Fibroblast of skin of right biceps (primary cell): ENCODE measurements at regions not wholly inside any gene's neighbourhood (a gene's known extent, or its start where the extent isn't known, plus 50 kb on each side); places are given as distances from the start of the nearest gene placed in this dataset.

Experiments
- DNase-seq: peaks from one replicate; pipeline ENCODE4 v3.0.0-alpha.2; 2013

GRCh38 chr6:114520976-114521375 is 178.2 kb upstream of the HS3ST5 start:
- no peak for DNase-seq

- DNase-seq: no peak
These were observed 171.3 kb upstream of the HS3ST5 start for GRCh38 chr6:114514170-114514569.

- no peak for DNase-seq
These were observed 128.6 kb upstream of the HS3ST5 start for GRCh38 chr6:114471450-114471849.

- no peak for DNase-seq
These were observed 125.1 kb upstream of the HS3ST5 start for GRCh38 chr6:114467931-114468330.

DNA sequence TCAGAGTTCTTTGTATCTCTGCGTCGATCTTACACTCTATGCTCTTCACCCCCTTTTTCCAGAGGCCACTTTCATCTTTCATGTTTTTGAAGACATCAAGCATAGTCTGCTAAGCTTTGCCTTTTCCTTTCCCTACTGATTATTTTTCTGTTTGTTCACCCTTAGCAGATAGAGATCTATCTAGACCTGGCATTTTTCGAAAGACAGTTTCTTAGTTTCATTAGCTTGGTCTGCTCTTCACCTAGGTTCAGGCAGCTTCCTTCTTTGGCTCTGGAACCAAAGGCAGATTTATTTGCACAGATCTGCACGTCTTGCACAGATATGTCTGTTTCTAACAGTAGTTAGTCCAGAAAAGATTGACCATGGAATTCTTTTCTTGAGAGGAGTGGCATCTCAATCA is 122.7 kb upstream of the HS3ST5 start:
- no peak for DNase-seq

- no peak for DNase-seq
These were observed 111.0 kb upstream of the HS3ST5 start for GRCh38 chr6:114453737-114454276.

DNA sequence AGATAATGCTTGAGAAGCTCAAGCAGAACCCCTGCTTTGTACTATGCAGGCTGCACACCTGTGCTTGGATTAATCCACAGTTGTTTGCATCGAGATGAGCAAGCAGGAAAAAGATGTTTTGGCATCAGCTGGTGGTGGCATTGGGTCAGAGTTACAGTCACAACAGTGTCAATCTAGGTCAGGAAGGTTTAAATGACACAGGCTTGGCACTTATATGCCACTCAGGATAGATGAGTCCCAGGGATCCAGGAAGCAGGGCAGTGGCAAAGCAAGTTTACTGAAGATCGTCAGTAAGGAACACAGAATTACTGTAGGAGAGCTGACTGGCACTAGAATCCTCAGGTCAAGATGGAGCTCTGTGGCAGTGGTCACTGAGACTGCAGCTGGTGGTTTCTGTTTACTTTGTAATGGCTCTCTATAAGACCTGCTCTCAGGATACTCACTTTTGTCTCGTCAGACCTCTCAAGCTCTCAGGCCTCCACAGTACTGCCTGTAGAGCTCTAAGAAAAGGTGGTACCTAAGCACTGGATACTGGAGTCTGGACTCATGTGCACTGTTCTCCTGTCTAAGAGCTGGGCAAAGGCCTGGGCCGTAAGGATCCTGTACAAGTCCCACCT is 110.1 kb upstream of the HS3ST5 start:
- no peak for DNase-seq

DNA sequence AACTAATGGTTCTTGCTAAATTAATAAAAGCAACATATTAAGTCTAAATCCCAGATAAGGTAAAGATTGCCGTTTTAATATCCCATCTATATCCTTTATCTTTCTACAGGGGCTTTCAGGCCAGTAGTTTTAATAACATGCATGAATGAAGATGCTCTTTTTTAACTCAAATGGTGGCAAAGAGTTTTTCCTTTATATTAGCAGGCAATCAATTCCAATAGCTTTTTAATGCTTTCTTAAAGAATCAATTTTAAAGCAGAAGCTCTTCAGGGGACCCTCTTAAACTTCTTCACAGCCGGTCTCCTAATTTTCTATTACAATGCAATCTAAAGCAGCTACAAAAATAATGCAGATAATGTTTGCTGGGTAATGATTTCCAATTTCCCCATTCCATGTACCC is 107.8 kb upstream of the HS3ST5 start:
- DNase-seq: no peak

GRCh38 chr6:114449659-114450058 is 106.8 kb upstream of the HS3ST5 start:
- DNase-seq: no peak

GRCh38 chr6:114446342-114446741 is 103.5 kb upstream of the HS3ST5 start:
- no peak for DNase-seq

- DNase-seq: no peak
These were observed 103.0 kb upstream of the HS3ST5 start for GRCh38 chr6:114445846-114446245.

GRCh38 chr6:114439411-114439810 is 96.6 kb upstream of the HS3ST5 start:
- no peak for DNase-seq

DNA sequence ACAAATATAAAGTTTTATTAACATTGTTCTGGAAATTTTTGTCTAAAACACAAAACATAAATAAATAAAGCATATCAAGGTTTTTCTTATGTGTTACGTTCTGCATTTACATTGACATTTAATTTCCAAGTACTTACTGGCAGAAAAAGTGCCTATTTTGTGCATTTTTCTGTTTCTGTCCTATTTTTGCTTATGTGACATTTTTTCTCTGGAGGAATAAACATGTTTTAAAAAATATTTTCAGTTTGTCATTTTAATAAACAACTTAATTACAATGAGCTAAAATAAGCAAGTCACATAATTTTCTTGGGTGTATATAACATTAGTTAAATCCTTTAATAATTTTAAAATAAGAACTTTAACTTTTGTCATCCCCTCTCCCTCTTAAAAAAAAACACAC is 94.4 kb upstream of the HS3ST5 start:
- no peak for DNase-seq

DNA sequence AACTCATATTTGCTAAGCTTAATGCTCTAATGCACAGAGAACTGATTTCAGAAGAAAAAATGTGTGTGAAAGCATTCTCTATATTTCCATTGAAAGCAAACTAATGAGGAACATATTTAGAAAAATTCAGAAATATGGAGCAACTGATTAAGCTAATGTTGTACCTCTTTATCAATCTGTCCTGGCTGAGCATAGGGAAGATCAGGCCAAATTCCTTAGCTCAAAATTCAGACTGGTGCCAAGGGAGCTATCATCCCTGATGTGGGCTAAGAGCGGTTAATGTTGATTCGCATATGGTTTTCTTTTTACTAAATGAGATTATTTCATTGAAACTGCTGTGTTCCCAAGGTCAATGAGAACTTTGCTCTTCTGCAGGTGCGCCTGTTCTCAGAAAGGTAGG is 93.9 kb upstream of the HS3ST5 start:
- DNase-seq: no peak

- DNase-seq: no peak
These were observed 93.2 kb upstream of the HS3ST5 start for GRCh38 chr6:114435985-114436384.

GRCh38 chr6:114432400-114432799 is 89.6 kb upstream of the HS3ST5 start:
- no peak for DNase-seq

DNA sequence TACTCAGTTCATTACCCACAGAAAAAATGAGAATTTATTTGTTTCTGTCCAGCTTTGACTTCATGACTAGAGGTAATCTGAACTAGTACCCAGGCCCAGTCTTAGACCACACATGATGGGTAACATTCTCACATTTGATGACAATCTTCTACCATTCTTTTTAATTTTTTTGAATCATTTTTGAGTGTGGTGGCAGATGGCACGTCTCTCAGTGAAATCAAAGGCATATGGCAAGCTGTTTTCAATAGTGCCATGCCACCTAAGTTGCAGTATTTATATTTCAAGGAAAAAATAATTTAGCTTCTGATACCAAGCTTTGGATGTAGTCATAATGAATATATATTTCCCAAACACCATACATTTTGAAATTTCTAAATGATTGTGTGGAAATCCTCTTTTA is 88.8 kb upstream of the HS3ST5 start:
- no peak for DNase-seq

DNA sequence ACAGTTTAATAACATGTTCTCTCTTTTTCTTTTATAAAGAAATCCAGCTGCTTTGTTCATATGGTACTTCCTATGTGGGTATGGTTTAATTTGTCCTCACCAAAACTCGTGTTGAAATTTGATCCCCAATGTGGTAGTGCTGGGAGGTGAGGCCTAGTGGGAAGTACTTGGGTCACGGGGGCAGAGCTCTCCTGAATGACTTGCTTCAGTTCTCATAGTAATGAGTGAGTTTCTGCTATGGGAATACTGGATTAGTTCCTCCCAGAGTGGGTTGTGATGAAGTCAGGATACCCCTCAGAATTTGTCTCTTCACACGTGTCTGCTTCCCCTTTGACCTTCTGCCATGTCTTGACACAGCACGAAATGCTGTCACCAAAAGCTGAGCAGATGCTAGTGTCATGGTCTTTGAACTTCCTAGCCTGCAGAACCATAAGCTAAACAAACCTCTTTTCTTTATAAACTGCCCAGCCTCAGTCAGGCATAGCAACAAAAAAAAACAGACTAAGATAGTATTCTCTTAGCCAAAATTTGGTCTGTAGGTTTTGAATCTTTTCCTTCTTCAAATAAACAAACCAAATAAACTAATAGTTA is 87.8 kb upstream of the HS3ST5 start:
- no peak for DNase-seq

DNA sequence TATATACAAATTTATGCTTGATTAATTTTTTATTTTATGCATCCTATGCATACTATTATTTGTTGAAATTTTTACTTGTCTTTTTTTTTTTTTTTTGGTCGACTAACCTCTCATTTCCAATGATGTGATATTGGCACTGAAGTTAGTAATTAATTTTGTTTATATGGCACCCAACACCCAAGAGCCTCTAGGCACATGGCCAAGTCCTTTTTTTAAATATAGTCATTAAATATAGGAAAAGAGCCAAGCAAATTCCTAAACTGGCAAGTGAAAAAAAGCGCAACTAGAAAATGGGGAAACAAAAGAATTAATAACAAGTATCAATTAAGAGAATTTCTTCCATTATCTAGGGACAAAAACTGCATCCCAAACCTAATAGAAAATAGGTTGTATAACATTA is 85.5 kb upstream of the HS3ST5 start:
- no peak for DNase-seq

- no peak for DNase-seq
These were observed 78.4 kb upstream of the HS3ST5 start for GRCh38 chr6:114421199-114421598.

DNA sequence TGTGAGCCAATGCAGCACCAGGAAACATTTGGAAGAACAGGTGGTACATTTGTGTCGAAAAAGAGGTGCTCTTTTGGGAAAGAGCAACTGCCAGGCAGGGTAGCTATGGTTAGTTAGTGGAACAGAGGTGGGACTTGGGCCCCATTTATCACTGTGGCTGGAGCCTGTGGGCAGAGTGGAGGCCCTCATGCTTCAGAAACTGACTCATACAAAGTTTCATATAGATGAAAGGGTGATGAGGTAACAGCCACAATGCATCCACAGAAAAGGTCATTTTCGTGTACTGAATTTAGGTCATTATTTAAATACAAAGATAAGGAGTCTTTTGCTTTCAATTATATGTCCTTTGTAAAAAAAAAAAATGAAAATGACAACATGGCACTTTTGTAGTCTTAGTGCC is 76.4 kb upstream of the HS3ST5 start:
- no peak for DNase-seq

- DNase-seq: no peak
These were observed 75.6 kb upstream of the HS3ST5 start for GRCh38 chr6:114418304-114418972.

DNA sequence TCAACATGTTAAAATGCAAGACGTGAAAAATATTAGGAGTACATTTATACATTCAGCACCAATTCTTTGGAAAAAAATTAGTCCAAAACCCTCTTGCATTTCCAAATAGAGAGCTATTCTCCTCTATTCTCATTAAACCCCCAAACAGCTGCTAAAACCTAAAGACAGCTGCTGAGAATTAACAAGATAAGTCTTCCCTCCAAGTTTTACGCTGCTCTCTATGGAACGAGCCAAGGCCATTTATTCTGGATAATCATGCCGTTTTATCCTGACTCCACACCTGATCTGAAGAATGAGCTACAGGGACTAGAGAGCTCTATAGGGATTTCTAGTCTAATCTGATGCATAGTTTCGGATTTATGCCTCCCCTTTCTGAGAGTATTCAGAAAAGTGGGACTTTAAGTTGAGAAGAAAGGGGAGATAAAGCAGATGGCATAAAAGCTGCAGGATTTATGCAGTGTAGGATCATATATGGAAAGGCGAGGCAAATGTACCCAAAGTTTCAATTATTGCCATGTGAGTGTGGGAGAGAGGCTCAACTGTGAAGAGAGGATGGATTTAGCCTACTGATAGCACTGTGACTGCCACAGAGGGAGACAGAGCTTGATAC is 64.7 kb upstream of the HS3ST5 start:
- DNase-seq: no peak

DNA sequence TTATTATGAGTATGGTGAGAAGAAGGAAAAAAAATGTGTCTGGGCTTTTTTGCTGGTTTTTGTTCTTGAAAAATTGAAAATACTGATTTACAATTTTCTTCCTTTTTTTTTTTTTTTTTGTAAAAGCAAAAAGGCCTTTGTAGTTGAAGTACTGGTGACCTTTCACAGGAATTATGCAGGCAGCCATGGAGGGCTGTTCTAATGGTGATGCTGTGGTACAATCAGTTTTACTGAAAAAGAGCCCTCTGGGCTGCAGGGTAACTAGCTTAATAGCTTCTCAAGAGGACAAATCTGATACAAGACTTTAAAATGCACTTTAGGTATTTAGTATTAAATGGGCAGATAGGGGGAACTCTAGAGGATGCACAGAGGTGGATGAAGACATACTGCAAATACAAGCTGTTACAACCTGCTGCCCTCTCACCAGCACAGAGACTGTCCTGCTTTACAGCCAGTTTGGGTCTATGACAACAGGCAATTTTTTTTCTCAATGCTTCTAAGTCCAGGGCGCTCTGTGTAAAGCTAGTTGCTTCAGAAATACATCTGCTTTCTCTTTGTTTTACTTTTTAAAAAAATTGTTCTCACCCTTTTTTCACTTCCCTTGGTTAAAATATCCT is 61.6 kb upstream of the HS3ST5 start:
- DNase-seq: no peak
